ENCODE measurements at regions not wholly inside any gene's neighbourhood (a gene's known extent, or its start where the extent isn't known, plus 50 kb on each side); places are given as distances from the start of the nearest gene placed in this dataset.
"Not testable (repeated sequence)": the region's sequence is repeated elsewhere in the genome, so short reads cannot be mapped to it uniquely, and the experiment has no call there.

DNA sequence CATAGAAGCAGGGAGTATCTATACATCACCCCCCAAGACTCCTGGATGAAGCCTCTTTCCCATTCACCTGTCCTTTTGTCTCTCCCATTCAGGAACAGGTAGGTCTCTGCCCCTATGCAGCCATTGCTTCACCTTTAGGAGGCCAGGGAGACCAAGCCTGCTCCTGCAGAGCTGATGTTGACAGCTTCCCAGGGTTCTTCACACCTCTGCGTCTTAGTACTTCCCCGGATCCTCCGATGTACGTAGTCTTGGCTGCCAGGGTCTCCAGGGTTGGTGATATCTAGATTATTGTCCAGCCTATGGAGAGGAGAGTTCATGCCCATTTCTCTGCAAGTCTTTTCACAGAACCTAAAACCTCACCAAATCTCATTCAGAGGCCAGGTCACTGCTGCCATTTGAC, 365.7 kb upstream of the KLF6 start:
- Mint-ChIP-seq H3K4me1 (ENCODE audit: low read depth) (no peaks in the 10 kb centered on the region), H3K27me3 (ENCODE audit: insufficient read depth) (no peaks in the 10 kb centered on the region), H3K9me3 (no peaks in the 10 kb centered on the region), H3K36me3 (ENCODE audit: low read depth) (0 out of 2 replicates have a peak, but pooled peaks cover 8% of the 10 kb centered on the region), H3K4me3 (no peak overlapping the region), H3K27ac (no peak overlapping the region)
- no peak for DNase-seq
- TF ChIP-seq, protein P1, sequence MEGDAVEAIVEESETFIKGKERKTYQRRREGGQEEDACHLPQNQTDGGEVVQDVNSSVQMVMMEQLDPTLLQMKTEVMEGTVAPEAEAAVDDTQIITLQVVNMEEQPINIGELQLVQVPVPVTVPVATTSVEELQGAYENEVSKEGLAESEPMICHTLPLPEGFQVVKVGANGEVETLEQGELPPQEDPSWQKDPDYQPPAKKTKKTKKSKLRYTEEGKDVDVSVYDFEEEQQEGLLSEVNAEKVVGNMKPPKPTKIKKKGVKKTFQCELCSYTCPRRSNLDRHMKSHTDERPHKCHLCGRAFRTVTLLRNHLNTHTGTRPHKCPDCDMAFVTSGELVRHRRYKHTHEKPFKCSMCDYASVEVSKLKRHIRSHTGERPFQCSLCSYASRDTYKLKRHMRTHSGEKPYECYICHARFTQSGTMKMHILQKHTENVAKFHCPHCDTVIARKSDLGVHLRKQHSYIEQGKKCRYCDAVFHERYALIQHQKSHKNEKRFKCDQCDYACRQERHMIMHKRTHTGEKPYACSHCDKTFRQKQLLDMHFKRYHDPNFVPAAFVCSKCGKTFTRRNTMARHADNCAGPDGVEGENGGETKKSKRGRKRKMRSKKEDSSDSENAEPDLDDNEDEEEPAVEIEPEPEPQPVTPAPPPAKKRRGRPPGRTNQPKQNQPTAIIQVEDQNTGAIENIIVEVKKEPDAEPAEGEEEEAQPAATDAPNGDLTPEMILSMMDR (IDR thresholded peaks at IDR 0.05) = no peak

DNA sequence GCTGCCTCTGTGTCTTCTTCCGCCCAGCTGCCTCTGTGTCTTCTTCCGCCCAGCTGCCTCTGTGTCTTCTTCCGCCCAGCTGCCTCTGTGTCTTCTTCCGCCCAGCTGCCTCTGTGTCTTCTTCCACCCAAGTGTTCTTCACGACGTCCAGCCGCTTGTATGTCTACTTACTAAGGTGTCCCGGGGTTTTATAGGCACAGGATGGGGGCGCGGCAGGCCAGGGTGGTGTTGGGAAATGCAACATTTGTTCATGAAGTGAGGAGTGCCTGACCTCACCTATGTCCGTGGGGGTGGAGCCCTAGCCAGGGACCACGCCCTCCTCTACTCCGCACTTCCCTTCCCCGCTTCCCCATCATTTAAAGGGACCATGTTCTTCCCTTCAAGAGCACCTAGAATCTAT, 364.5 kb upstream of the KLF6 start:
- not testable (repeated sequence) for H3K27ac Mint-ChIP-seq; H3K27me3 Mint-ChIP-seq (ENCODE audit: insufficient read depth); DNase-seq; H3K4me1 Mint-ChIP-seq (ENCODE audit: low read depth); H3K4me3 Mint-ChIP-seq; H3K9me3 Mint-ChIP-seq; H3K36me3 Mint-ChIP-seq (ENCODE audit: low read depth)

DNA sequence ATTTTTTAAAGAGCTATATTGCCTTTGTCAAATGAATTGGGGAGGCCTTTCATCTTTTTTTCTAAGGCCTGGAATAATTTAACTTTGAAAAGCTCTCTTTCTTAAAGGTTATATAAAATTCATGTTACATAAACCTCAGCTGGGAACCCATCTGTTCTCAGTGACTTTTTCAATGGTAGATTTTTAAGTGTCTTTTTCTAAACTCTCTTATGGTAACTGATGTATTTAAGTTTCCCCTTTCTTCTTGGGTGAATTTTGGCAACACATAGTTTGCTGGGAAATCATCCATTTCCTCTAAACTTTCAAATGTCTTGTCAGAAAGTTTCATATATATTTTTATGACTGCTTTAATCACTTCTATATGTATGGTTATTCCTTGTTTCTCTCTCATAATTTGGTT, 362.2 kb upstream of the KLF6 start:
- Mint-ChIP-seq H3K9me3 (no peaks in the 10 kb centered on the region), H3K4me3 (no peak overlapping the region), H3K36me3 (ENCODE audit: low read depth) (0 out of 2 replicates have a peak, but pooled peaks cover 10% of the 10 kb centered on the region), H3K4me1 (ENCODE audit: low read depth) (peaks cover 8% of the 10 kb centered on the region), H3K27ac (no peak overlapping the region), H3K27me3 (ENCODE audit: insufficient read depth) (peaks cover 1% of the 10 kb centered on the region; the same call in 1 of the 2 replicates)
- TF ChIP-seq, protein P1 (IDR thresholded peaks at IDR 0.05) = no peak
- no peak for DNase-seq

DNA sequence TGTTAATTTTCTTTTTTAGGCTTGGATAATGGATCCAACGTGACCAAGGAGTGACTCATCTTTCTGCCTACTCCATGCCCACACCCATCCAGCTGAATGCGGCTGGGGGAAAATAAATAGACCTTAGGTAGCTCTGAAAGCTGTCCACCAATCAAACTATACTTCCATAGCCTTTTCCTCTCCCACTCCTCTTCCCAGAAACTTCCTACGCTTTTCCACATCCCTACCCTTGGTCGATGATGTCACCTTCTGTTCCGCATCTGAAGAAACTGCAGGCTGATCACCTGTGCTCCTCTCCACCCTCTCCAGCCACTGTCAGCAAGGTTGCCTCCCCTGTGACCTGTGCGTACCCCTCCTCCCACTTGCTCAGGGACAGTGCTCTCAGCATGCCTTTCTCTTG, 359.8 kb upstream of the KLF6 start:
- no peak for DNase-seq
- H3K27me3 Mint-ChIP-seq (ENCODE audit: insufficient read depth) = peaks cover 1% of the 10 kb centered on the region; the same call in 1 of the 2 replicates
- H3K9me3 Mint-ChIP-seq = peaks cover 19% of the 10 kb centered on the region
- TF ChIP-seq, protein P1 (IDR thresholded peaks at IDR 0.05) = no peak
- no peak overlapping the region for H3K27ac Mint-ChIP-seq
- peaks cover 28% of the 10 kb centered on the region for H3K36me3 Mint-ChIP-seq (ENCODE audit: low read depth)
- H3K4me1 Mint-ChIP-seq (ENCODE audit: low read depth) = peaks cover 8% of the 10 kb centered on the region
- H3K4me3 Mint-ChIP-seq = no peak overlapping the region

DNA sequence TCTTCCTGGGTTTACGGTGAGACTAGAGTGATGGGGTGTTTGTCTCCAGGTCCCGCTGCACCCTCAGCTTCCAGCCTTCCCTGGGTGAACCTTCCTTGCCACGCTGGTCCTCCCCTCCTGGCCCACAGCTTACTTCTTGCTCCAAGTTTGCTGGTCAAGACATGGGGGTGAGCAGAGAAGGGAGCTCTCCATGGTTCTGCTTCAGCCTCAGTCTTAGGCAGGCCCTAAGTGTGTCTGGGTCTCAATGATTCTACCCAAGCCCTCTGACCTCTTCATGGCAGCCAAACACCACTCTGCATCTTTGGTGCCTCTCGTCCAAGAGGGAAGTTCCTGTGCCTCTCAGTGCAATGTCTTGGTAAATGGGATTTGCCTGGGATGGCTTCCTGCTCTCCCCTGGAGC, 356.5 kb upstream of the KLF6 start:
- TF ChIP-seq, protein P1 (IDR thresholded peaks at IDR 0.05) = no peak
- no peak for DNase-seq
- Mint-ChIP-seq H3K27ac (no peak overlapping the region), H3K36me3 (ENCODE audit: low read depth) (peaks cover 35% of the 10 kb centered on the region), H3K9me3 (peaks cover 19% of the 10 kb centered on the region), H3K4me1 (ENCODE audit: low read depth) (peaks cover 20% of the 10 kb centered on the region), H3K27me3 (ENCODE audit: insufficient read depth) (peaks cover 1% of the 10 kb centered on the region; the same call in 1 of the 2 replicates), H3K4me3 (no peak overlapping the region)

DNA sequence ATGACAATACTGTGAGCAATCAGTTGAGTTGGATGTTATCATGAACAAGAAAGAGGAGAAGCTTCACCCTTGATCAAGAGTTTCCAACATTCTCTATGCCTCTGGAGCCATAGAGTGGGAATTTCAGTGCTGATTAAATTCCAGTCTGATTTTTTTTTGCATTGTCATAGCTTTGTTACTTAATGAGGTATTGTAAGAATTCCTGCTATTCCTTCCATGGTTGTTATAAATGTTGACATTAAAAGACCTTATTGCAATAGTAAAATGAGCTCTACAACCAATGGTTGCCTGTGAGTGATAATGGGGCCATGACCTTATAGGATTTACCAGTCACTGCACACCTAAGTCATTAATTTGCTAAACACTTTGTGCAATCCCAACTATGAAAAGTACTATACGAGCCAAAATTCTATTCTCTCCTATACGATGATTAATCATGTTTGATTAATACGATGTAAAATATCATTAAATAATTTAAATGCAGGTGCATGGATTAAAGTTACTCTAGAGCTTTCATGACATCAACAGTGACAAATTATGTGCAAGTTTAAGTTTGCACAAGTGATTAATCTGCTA, 353.2 kb upstream of the KLF6 start:
- peaks cover 19% of the 10 kb centered on the region for H3K9me3 Mint-ChIP-seq
- no peak overlapping the region for H3K27ac Mint-ChIP-seq
- no peak overlapping the region for H3K4me3 Mint-ChIP-seq
- peak; percentile 8 for DNase-seq
- H3K4me1 Mint-ChIP-seq (ENCODE audit: low read depth) = peaks cover 29% of the 10 kb centered on the region
- peaks cover 1% of the 10 kb centered on the region for H3K27me3 Mint-ChIP-seq (ENCODE audit: insufficient read depth)
- TF ChIP-seq, protein P1 (IDR thresholded peaks at IDR 0.05) = no peak
- peaks cover 26% of the 10 kb centered on the region for H3K36me3 Mint-ChIP-seq (ENCODE audit: low read depth)

Data from HFFc6 (cell line).